GM12891 (cell line): ENCODE measurements at regions not wholly inside any gene's neighbourhood (a gene's known extent, or its start where the extent isn't known, plus 50 kb on each side); places are given as distances from the start of the nearest gene placed in this dataset.

Experiments
- POLR2A ChIP-seq: IDR thresholded peaks from 2 replicates; pipeline ENCODE4 v1.6.1; 2011; ENCODE audit warnings: low read depth, low read length, control low read depth
- POLR2AphosphoS5 ChIP-seq: IDR thresholded peaks from 2 replicates; pipeline ENCODE4 v1.6.1; 2011; ENCODE audit warnings: low read depth, low read length, control low read depth
- POU2F2 ChIP-seq: IDR thresholded peaks from 2 replicates; pipeline ENCODE4 v1.6.1; 2011; ENCODE audit warnings: low read depth, mild to moderate bottlenecking, control low read depth, low read length, moderate library complexity
- SPI1 ChIP-seq: IDR thresholded peaks from 2 replicates; pipeline ENCODE4 v1.6.1; 2011; ENCODE audit warnings: low read depth, low read length, control low read depth
- TAF1 ChIP-seq: IDR thresholded peaks from 2 replicates; pipeline ENCODE4 v1.6.1; 2011; ENCODE audit warnings: low read depth, low read length, control low read depth

DNA sequence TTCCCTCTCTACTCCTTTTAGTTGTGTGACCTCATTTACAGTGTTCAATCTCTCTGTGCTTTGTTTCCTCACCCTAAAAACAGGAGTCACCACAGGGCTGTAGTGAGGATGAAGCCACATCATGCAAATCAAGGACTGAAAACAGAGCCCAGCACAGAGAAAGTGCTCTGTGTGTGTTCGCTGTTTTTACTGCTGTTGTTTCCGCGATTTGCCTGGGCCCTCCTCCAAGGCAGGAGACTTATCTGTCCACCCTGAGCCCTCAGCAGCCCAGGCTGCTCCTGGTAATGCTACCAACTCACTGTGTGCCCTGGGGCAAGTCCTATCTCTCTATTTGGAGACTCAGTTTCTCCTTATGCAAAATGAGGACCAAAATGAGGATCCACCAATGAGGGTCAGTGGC is 87.2 kb upstream of the NEURL1B start:
- TF ChIP-seq POLR2A (no peak), TAF1 (no peak), POU2F2 (no peak), POLR2AphosphoS5 (no peak), SPI1 (no peak)
